Panc1 (cell line): ENCODE measurements at regions not wholly inside any gene's neighbourhood (a gene's known extent, or its start where the extent isn't known, plus 50 kb on each side); places are given as distances from the start of the nearest gene placed in this dataset.

ENCODE experiments used
- ATAC-seq: fragments of 200-7000 bp; cut with Tn5 transposase; 2 replicates; pipeline ENCODE4 v1.9.1; 2020; ENCODE audit warnings: mild to moderate bottlenecking, moderate library complexity
- BruUV-seq: library from RNA; stranded (reverse); fragments of 400-500 nt; replicated peaks from 2 replicates; lab custom pipeline; 2021; lab: Mats Ljungman, UMichigan
- CTCF ChIA-PET: fragments of 300-600 bp; sonication (Branson Sonifier 250); formaldehyde crosslinking; loops from one replicate; lab custom pipeline; 2022; ENCODE audit warnings: antibody characterized with exemption; lab: Charles Lee
- POLR2A ChIA-PET: fragments of 300-600 bp; sonication (Branson Sonifier 250); formaldehyde crosslinking; loops from one replicate; lab custom pipeline; 2022; ENCODE audit warnings: antibody characterized with exemption; lab: Charles Lee
- DNase-seq: peaks from one replicate; pipeline ENCODE4 v3.0.0-alpha.2; 2010; ENCODE audit warnings: low read depth, low spot score
- H3K27ac ChIP-seq: 2 replicates; pipeline ENCODE4 v1.5.1; 2011; ENCODE audit warnings: mild to moderate bottlenecking, low read length, inconsistent platforms
- H3K27me3 ChIP-seq: fragments of 200-500 bp; sonication (Bioruptor generic); 2 replicates; pipeline ENCODE4 v1.6.0; 2014; ENCODE audit warnings: low read length, inconsistent platforms; ENCODE audit not compliant: control insufficient read depth, insufficient read depth
- H3K36me3 ChIP-seq: fragments of 200-500 bp; sonication (Bioruptor generic); 2 replicates; pipeline ENCODE4 v1.5.1; 2014; ENCODE audit warnings: inconsistent platforms, mild to moderate bottlenecking, low read length, moderate library complexity; ENCODE audit not compliant: control insufficient read depth, insufficient read depth
- H3K4me1 ChIP-seq: 2 replicates; pipeline ENCODE4 v1.5.1; 2011; ENCODE audit warnings: inconsistent platforms, mild to moderate bottlenecking, low read length, moderate library complexity; ENCODE audit not compliant: control insufficient read depth, insufficient read depth
- H3K4me3 ChIP-seq, 2 experiments: 2 replicates each; pipeline ENCODE4 v1.5.1; 2011 to 2012; ENCODE audit warnings: low read depth in 2 of 2, low read length in 2 of 2, mild to moderate bottlenecking in 2 of 2, inconsistent platforms in 1 of 2, moderate library complexity in 1 of 2
- H3K9me3 ChIP-seq: fragments of 200-500 bp; sonication (Bioruptor generic); 2 replicates; pipeline ENCODE4 v1.5.1; 2014; ENCODE audit warnings: low read depth, mild to moderate bottlenecking, inconsistent platforms, low read length, moderate library complexity; ENCODE audit not compliant: control insufficient read depth, insufficient read depth
- POLR2AphosphoS5 ChIP-seq: IDR thresholded peaks from 2 replicates; pipeline ENCODE4 v1.6.1; 2012; ENCODE audit warnings: mild to moderate bottlenecking, low read depth, low read length, moderate library complexity
- SIN3A ChIP-seq: IDR thresholded peaks from 2 replicates; pipeline ENCODE4 v1.6.1; 2012; ENCODE audit warnings: low read depth, mild to moderate bottlenecking, low read length, moderate library complexity, borderline replicate concordance; ENCODE audit not compliant: insufficient read depth
- TCF7L2 ChIP-seq: IDR thresholded peaks from 2 replicates; pipeline ENCODE4 v1.6.1; 2011; ENCODE audit warnings: mild to moderate bottlenecking, low read depth, low read length, inconsistent platforms
- in situ Hi-C: cut with HindIII; loops from 2 replicates; pipeline ENCODE4 v1.10.0; 2016; ENCODE audit warnings: low sequenced_read_pairs, low pct_unique_long_range_greater_than_20kb
- intact Hi-C: fragments of 100-400 bp; cut with micrococcal nuclease; formaldehyde crosslinking; loops from one replicate; pipeline ENCODE4 v1.10.0; 2022; ENCODE audit not compliant: unreplicated experiment
- TF ChIP-seq, protein P1 (sequence below), 2 experiments: IDR thresholded peaks; 2 replicates each; pipeline ENCODE4 v1.6.1; 2011 to 2012; ENCODE audit warnings: low read depth in 2 of 2, control low read depth in 1 of 2, low read length in 1 of 2, mild to moderate bottlenecking in 1 of 2, moderate library complexity in 1 of 2; ENCODE audit not compliant: insufficient read depth in 1 of 2
- TF ChIP-seq, protein P2 (sequence below): fragments of 450-650 bp; IDR thresholded peaks from 2 replicates; pipeline ENCODE4 v1.5.1; 2017; ENCODE audit warnings: mild to moderate bottlenecking

DNA sequence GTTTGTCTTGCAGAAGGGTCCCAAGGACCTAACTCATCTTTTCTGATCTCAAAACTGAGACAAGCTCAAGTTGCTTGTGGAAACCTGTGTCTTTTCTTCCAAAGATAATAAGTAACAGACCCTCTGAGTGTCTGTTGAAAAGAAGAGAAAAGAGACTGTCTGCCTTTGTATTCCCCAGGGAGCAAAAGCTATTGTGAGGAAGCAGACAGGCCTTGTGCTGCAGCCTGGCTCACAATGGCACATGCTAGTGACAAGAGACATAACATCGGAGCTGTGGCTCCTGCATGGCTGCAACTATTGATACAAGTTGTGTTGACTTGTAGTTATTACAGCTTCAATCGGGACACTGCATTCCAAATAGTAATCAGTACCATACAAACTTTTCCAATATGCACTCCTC is 202.9 kb downstream of the DKK1 start:
- BruUV-seq = no TSS peak
- ChIA-PET POLR2A (no interaction called here), CTCF (no interaction called here)
- in situ Hi-C loops (no loop called here), intact Hi-C loops (no loop called here)
- Histone ChIP-seq H3K4me1 (peaks cover 2% of the 10 kb centered on the region; the same call in 1 of the 2 replicates), H3K27me3 (no peaks in the 10 kb centered on the region), H3K36me3 (no peaks in the 10 kb centered on the region), H3K27ac (peak overlapping the region; percentile 26; the same call in 1 of the 2 replicates), H3K9me3 (peaks cover 13% of the 10 kb centered on the region; the same call in 1 of the 2 replicates), H3K4me3 (no peak overlapping the region)
- TF ChIP-seq TCF7L2 (no peak), SIN3A (no peak), POLR2AphosphoS5 (no peak)
- TF ChIP-seq, protein P1, sequence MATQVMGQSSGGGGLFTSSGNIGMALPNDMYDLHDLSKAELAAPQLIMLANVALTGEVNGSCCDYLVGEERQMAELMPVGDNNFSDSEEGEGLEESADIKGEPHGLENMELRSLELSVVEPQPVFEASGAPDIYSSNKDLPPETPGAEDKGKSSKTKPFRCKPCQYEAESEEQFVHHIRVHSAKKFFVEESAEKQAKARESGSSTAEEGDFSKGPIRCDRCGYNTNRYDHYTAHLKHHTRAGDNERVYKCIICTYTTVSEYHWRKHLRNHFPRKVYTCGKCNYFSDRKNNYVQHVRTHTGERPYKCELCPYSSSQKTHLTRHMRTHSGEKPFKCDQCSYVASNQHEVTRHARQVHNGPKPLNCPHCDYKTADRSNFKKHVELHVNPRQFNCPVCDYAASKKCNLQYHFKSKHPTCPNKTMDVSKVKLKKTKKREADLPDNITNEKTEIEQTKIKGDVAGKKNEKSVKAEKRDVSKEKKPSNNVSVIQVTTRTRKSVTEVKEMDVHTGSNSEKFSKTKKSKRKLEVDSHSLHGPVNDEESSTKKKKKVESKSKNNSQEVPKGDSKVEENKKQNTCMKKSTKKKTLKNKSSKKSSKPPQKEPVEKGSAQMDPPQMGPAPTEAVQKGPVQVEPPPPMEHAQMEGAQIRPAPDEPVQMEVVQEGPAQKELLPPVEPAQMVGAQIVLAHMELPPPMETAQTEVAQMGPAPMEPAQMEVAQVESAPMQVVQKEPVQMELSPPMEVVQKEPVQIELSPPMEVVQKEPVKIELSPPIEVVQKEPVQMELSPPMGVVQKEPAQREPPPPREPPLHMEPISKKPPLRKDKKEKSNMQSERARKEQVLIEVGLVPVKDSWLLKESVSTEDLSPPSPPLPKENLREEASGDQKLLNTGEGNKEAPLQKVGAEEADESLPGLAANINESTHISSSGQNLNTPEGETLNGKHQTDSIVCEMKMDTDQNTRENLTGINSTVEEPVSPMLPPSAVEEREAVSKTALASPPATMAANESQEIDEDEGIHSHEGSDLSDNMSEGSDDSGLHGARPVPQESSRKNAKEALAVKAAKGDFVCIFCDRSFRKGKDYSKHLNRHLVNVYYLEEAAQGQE (IDR thresholded peaks at IDR 0.05; ENCODE audit: insufficient read depth in 1 of 2, low read depth in 2 of 2, low read length in 1 of 2) = no peak
- TF ChIP-seq, protein P2, sequence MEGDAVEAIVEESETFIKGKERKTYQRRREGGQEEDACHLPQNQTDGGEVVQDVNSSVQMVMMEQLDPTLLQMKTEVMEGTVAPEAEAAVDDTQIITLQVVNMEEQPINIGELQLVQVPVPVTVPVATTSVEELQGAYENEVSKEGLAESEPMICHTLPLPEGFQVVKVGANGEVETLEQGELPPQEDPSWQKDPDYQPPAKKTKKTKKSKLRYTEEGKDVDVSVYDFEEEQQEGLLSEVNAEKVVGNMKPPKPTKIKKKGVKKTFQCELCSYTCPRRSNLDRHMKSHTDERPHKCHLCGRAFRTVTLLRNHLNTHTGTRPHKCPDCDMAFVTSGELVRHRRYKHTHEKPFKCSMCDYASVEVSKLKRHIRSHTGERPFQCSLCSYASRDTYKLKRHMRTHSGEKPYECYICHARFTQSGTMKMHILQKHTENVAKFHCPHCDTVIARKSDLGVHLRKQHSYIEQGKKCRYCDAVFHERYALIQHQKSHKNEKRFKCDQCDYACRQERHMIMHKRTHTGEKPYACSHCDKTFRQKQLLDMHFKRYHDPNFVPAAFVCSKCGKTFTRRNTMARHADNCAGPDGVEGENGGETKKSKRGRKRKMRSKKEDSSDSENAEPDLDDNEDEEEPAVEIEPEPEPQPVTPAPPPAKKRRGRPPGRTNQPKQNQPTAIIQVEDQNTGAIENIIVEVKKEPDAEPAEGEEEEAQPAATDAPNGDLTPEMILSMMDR = no peak
- ATAC-seq (no peak), DNase-seq (no peak)

GRCh38 chr10:52523696-52524095 is 209.6 kb downstream of the DKK1 start:
- H3K27me3 ChIP-seq = no peaks in the 10 kb centered on the region
- DNase-seq (no peak), ATAC-seq (no peak)
- BruUV-seq = no TSS peak
- no peak for TF ChIP-seq POLR2AphosphoS5
- TF ChIP-seq, protein P1 (IDR thresholded peaks at IDR 0.05; ENCODE audit: insufficient read depth in 1 of 2, low read depth in 2 of 2, low read length in 1 of 2) = no peak
- no peak for TF ChIP-seq SIN3A
- TF ChIP-seq, protein P2 = no peak
- TF ChIP-seq TCF7L2 = no peak
- ChIA-PET POLR2A (no interaction called here), CTCF (no interaction called here)
- H3K27ac ChIP-seq = no peak overlapping the region; the same call in 1 of the 2 replicates
- no peaks in the 10 kb centered on the region for H3K36me3 ChIP-seq
- in situ Hi-C loops = no loop called here
- H3K4me1 ChIP-seq = no peaks in the 10 kb centered on the region
- intact Hi-C loops = no loop called here
- peaks cover 6% of the 10 kb centered on the region; the same call in 1 of the 2 replicates for H3K9me3 ChIP-seq
- H3K4me3 ChIP-seq = no peak overlapping the region
